ENCODE measurements at regions not wholly inside any gene's neighbourhood (a gene's known extent, or its start where the extent isn't known, plus 50 kb on each side); places are given as distances from the start of the nearest gene placed in this dataset.

GRCh38 chr12:132402831-132403416 lies 73.5 kb upstream of the GALNT9 start:
- H3K23me2 ChIP-seq (ENCODE audit: insufficient read length, low read depth, low read length, poor library complexity, severe bottlenecking) = no peaks in the 10 kb centered on the region
- no peak overlapping the region for H3K4ac ChIP-seq (ENCODE audit: low read depth, low read length)
- Mint-ChIP-seq H3K36me3 (ENCODE audit: insufficient read depth in 1 of 3, low read depth in 3 of 3) (no peaks in the 10 kb centered on the region), H3K27me3 (ENCODE audit: low read depth) (peaks cover 69% of the 10 kb centered on the region), H3K9me3 (no peaks in the 10 kb centered on the region; a peak in 2 of 5 replicates), H3K4me3 (no peak overlapping the region), H3K4me1 (peaks cover 0 to 14% of the 10 kb centered on the region in 2 experiments; a peak in 2 of 4 replicates), H3K27ac (no peak overlapping the region)
- no peak overlapping the region for H4K91ac ChIP-seq (ENCODE audit: insufficient read length, low read depth, low read length)
- no peak overlapping the region for H3T11ph ChIP-seq (ENCODE audit: low read length)
- H3K9ac ChIP-seq (ENCODE audit: extremely low read depth, insufficient read length, low read length) = no peak overlapping the region
- H3K79me2 ChIP-seq (ENCODE audit: insufficient read depth, low read length) = no peaks in the 10 kb centered on the region
- H2BK12ac ChIP-seq (ENCODE audit: insufficient read length, low read depth, low read length) = no peak overlapping the region
- no CpG with 5 or more reads among the region's 23 CpGs for WGBS (ENCODE audit: extremely low coverage, insufficient read length, low lambda C conversion rate)
- peaks cover 2% of the 10 kb centered on the region; the same call in 1 of the 2 replicates for H3K27me3 ChIP-seq (ENCODE audit: insufficient read depth, low read length)
- no peak overlapping the region for H2BK5ac ChIP-seq (ENCODE audit: insufficient read length, low read length)
- no peak overlapping the region for H4K8ac ChIP-seq (replicated peaks; ENCODE audit: insufficient read length, low read depth, low read length)
- H2AK5ac ChIP-seq (ENCODE audit: insufficient read length, low read length) = no peak overlapping the region
- no peak overlapping the region for H3K4me2 ChIP-seq (ENCODE audit: insufficient read depth, insufficient read length, low read length)
- no peak overlapping the region; the same call in 1 of the 2 replicates for H3K14ac ChIP-seq (ENCODE audit: insufficient read depth, low read length)
- DNase-seq = no peak
- no peaks in the 10 kb centered on the region for H4K20me1 ChIP-seq (ENCODE audit: control insufficient read depth, insufficient read depth, insufficient read length)
- H3K79me1 ChIP-seq (ENCODE audit: insufficient read depth, low read depth, low read length, poor library complexity, severe bottlenecking) = no peaks in the 10 kb centered on the region
- no peak overlapping the region for H2AFZ ChIP-seq (ENCODE audit: low read length)
- no peak overlapping the region for H3K23ac ChIP-seq (ENCODE audit: insufficient read length, low read depth, low read length)
- H4K5ac ChIP-seq (ENCODE audit: insufficient read length, low read depth, low read length) = no peak overlapping the region
- no peaks in the 10 kb centered on the region for H3K9me3 ChIP-seq (ENCODE audit: control insufficient read depth, low read depth, low read length)
- no peak overlapping the region for H3K56ac ChIP-seq (ENCODE audit: insufficient read length, low read depth, low read length)
- no peaks in the 10 kb centered on the region for H3K4me1 ChIP-seq (ENCODE audit: insufficient read depth, low read length)
- H2BK20ac ChIP-seq (ENCODE audit: low read depth, low read length, poor library complexity, severe bottlenecking) = no peak overlapping the region
- H2BK15ac ChIP-seq (ENCODE audit: low read depth, low read length) = no peak overlapping the region
- no peak overlapping the region for H3K18ac ChIP-seq (ENCODE audit: insufficient read length, low read depth, low read length)
- TF ChIP-seq CTCF (conservative IDR thresholded peaks at IDR 0.05) = no peak
- no peak overlapping the region for H2BK120ac ChIP-seq (ENCODE audit: low read depth, low read length, poor library complexity, severe bottlenecking)
- no peak overlapping the region for H3K27ac ChIP-seq (ENCODE audit: insufficient read length, low read depth, low read length)
